A549 (cell line): ENCODE measurements at regions not wholly inside any gene's neighbourhood (a gene's known extent, or its start where the extent isn't known, plus 50 kb on each side); places are given as distances from the start of the nearest gene placed in this dataset.

Experiments
- BCL3 ChIP-seq: fragments of >200 bp; sonication (Bioruptor Twin); formaldehyde crosslinking; IDR thresholded peaks from 3 replicates; pipeline ENCODE4 v1.6.1; 2016
- CBX8 ChIP-seq: fragments of 200-600 bp; sonication (generic); IDR thresholded peaks from 2 replicates; pipeline ENCODE4 v1.6.1; 2016
- CHD2 ChIP-seq: fragments of 150-350 bp; IDR thresholded peaks from 2 replicates; pipeline ENCODE4 v1.6.1; 2014; ENCODE audit warnings: low read length; ENCODE audit not compliant: partially characterized antibody
- CHD4 ChIP-seq: fragments of 200-600 bp; sonication (generic); IDR thresholded peaks from 2 replicates; pipeline ENCODE4 v1.6.1; 2016; ENCODE audit warnings: antibody characterized with exemption, mild to moderate bottlenecking, borderline replicate concordance
- CTCF ChIP-seq: fragments of >200 bp; sonication (Bioruptor Twin); formaldehyde crosslinking; IDR thresholded peaks from 3 replicates; pipeline ENCODE4 v1.5.1; 2016
- MYC ChIP-seq: IDR thresholded peaks from 2 replicates; pipeline ENCODE4 v1.6.1; 2012; ENCODE audit warnings: mild to moderate bottlenecking, inconsistent platforms, low read length, improper control_type of control experiment, borderline replicate concordance
- NPAS2 ChIP-seq: fragments of 250-450 bp; sonication (Bioruptor Pico); IDR thresholded peaks from 2 replicates; pipeline ENCODE4 v1.8.0; 2022; ENCODE audit warnings: mild to moderate bottlenecking, moderate library complexity, borderline replicate concordance
- POLR2A ChIP-seq: IDR thresholded peaks from 2 replicates; pipeline ENCODE4 v1.6.1; 2012; ENCODE audit warnings: mild to moderate bottlenecking, low read length
- TF ChIP-seq, protein P1 (sequence below): IDR thresholded peaks from 2 replicates; pipeline ENCODE4 v1.6.1; 2012
- TF ChIP-seq, protein P2 (sequence below): fragments of 150-350 bp; IDR thresholded peaks from 2 replicates; pipeline ENCODE4 v1.6.1; 2014; ENCODE audit warnings: low read depth, mild to moderate bottlenecking, low read length

DNA sequence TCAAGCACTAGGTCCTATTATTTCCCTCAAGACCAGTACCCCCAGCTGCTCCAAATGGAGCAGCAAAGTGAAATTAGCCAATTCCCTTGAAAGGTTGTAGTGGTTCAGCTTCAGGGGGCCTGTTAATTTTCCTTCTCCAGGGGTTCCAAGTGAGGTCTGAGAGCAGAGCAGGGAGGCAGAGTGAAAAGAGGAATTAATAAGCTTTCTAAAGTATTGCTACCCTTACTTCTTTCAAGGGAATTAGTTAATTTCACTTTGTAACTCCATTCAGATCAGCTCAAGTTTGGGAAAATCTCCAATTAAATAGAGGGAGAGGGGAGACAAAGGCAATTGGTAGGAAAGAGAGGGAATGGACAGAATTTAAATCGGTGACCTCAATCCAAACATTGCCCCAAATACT is 78.7 kb upstream of the SLC7A11 start:
- TF ChIP-seq CTCF (no peak), BCL3 (no peak), MYC (no peak), POLR2A (no peak), CHD2 (no peak), NPAS2 (CRISPR knock-in tag) (no peak), CBX8 (no peak), CHD4 (no peak)
- TF ChIP-seq, protein P1, sequence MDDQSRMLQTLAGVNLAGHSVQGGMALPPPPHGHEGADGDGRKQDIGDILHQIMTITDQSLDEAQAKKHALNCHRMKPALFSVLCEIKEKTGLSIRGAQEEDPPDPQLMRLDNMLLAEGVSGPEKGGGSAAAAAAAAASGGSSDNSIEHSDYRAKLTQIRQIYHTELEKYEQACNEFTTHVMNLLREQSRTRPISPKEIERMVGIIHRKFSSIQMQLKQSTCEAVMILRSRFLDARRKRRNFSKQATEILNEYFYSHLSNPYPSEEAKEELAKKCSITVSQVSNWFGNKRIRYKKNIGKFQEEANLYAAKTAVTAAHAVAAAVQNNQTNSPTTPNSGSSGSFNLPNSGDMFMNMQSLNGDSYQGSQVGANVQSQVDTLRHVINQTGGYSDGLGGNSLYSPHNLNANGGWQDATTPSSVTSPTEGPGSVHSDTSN: no peak
- TF ChIP-seq, protein P2, sequence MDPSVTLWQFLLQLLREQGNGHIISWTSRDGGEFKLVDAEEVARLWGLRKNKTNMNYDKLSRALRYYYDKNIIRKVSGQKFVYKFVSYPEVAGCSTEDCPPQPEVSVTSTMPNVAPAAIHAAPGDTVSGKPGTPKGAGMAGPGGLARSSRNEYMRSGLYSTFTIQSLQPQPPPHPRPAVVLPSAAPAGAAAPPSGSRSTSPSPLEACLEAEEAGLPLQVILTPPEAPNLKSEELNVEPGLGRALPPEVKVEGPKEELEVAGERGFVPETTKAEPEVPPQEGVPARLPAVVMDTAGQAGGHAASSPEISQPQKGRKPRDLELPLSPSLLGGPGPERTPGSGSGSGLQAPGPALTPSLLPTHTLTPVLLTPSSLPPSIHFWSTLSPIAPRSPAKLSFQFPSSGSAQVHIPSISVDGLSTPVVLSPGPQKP: no peak
